ENCODE measurements at regions not wholly inside any gene's neighbourhood (a gene's known extent, or its start where the extent isn't known, plus 50 kb on each side); places are given as distances from the start of the nearest gene placed in this dataset.

DNA sequence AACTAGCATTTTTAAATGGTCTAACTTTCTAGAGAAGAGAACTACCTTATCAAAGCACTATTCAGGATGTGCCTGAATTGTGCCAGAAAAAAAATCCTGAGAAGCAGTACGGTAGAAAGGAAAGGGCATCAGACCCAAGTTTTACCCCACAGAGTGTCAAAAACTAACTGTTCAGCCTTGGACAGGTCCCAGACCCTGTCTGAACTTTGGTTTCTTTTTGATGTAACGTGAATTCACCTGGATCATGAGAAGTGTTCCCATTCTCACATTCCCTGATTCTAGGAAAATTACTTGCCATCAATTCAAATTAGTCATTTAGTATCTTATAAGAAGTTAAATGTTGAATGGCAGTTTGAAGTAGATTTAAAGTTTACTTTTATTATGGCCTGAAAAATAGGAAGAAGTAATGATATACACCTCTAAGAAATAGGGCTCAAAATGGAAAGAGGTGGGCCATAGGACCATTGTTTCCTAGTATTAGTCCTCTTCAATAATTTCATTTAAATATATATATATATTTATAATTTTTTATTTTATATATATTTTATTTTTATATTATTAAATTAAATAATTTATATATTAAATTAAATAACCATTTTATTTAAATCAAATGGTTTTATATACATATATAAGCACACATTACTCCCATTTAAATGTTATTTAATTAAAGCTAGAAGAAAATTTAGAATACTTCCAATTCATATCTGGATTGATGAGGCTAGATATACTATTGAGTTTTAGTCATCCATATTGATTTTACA lies 181.9 kb upstream of the PPARGC1A start:
- 100% methylated on average over 1 of the region's 2 CpGs; no CpG with 5 or more reads in 1 of the 2 experiments for WGBS, 2 experiments (ENCODE audit: insufficient coverage in 2 of 2)
- H3K27ac ChIP-seq (ENCODE audit: low read depth, low read length, severe bottlenecking) = no peak overlapping the region

DNA sequence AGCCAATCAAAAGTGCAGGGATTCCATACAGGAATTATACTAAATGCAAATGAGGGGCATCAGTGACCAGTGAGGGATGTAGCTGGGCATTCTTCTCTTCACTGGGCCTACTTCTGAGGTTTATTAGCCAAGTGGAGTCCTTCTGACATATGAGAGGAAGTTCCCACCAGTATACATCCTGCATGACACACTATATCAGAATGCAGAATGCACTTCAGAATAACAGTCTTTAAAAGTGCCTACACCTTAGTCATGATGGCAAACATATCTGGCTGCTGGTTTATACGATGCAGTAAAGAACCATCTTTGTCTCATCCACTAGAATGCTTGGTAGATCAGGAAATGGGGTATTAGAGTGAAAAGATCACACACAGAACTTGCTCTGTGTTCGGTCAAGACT lies 180.3 kb upstream of the PPARGC1A start:
- Histone ChIP-seq H3K4me3 (ENCODE audit: extremely low read depth, insufficient read depth, low read length, poor library complexity, severe bottlenecking) (no peak overlapping the region), H3K4me1 (ENCODE audit: control insufficient read depth, insufficient read depth, low read length, poor library complexity, severe bottlenecking) (peaks cover 23% of the 10 kb centered on the region), H3K9me3 (ENCODE audit: control insufficient read depth, low read length) (no peaks in the 10 kb centered on the region), H3K36me3 (ENCODE audit: control insufficient read depth, insufficient read depth, low read length) (no peaks in the 10 kb centered on the region), H3K27ac (ENCODE audit: low read depth, low read length, severe bottlenecking) (peak overlapping the region; percentile 84)
- 83% methylated on average over 1 of the region's 2 CpGs; no CpG with 5 or more reads in 1 of the 2 experiments for WGBS, 2 experiments (ENCODE audit: insufficient coverage in 2 of 2)

More for the DNA sequence above, 181.9 kb upstream of the PPARGC1A start:
- H3K4me3 ChIP-seq (ENCODE audit: extremely low read depth, insufficient read depth, low read length, poor library complexity, severe bottlenecking) = no peak overlapping the region
- H3K9me3 ChIP-seq (ENCODE audit: control insufficient read depth, low read length) = no peaks in the 10 kb centered on the region
- no peaks in the 10 kb centered on the region for H3K36me3 ChIP-seq (ENCODE audit: control insufficient read depth, insufficient read depth, low read length)
- H3K4me1 ChIP-seq (ENCODE audit: control insufficient read depth, insufficient read depth, low read length, poor library complexity, severe bottlenecking) = peaks cover 23% of the 10 kb centered on the region

DNA sequence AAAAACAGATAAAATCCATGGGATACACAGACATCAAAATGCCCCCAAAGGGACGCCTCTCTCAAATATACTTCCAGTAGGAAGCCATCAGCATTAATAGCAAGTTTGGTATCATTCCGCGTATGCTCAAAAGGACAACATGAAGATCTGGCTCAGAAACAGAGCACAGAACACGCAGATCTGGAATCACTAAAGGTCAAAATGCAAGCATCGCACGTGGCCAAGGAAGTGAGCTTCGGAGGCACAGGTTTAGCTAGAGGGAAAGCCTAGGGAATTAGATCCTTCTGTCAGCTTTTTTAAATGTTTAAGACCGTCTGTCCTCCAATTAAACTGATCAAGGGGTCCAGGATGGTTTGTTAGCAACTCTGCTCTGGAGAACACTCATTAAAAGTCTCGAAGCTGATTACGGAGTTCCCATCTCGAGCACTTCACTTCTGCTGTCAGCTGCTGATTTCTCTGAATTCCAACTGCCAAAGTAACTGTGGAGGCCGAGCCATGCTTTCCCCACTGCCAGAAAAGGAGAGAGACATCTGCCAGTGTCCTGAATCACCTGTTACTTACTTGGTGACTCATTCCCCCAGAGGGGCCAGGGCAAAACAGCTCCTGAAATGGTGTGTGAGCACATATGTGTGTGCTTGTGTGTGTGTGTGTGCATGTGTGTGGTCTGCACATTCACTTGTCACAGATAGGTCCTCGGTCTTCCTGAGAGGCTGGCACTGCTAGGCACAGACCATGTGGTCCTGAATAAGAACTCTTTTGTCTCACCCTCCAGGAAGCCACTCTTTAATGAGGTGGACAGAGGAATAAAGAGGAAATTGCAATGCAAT lies 177.7 kb upstream of the PPARGC1A start:
- peaks cover 23% of the 10 kb centered on the region for H3K4me1 ChIP-seq (ENCODE audit: control insufficient read depth, insufficient read depth, low read length, poor library complexity, severe bottlenecking)
- H3K36me3 ChIP-seq (ENCODE audit: control insufficient read depth, insufficient read depth, low read length) = no peaks in the 10 kb centered on the region
- no peak overlapping the region for H3K27ac ChIP-seq (ENCODE audit: low read depth, low read length, severe bottlenecking)
- 91 to 92% methylated on average over 12 to 13 of the region's 13 CpGs for WGBS, 2 experiments (ENCODE audit: insufficient coverage in 2 of 2)
- H3K9me3 ChIP-seq (ENCODE audit: control insufficient read depth, low read length) = no peaks in the 10 kb centered on the region
- H3K4me3 ChIP-seq (ENCODE audit: extremely low read depth, insufficient read depth, low read length, poor library complexity, severe bottlenecking) = no peak overlapping the region

DNA sequence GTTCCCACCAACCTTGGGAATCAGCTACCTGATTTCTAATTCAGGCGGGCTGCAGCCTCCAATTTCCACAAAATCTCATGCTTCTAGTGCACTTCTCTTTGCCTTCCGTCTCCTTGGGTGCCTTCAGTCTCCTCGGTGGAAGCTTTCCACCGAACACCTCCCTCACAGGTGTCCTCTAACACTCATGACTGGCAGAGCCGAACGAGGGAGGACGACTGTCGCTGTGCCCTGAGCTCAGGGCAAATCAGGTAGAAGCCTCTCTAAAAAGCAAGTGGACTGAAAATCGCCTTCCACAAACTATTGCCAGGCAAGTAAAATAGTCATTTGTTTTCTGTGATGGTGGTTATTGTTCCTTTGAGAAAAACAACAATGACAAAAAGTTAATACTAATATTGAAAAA lies 176.1 kb upstream of the PPARGC1A start:
- no peak overlapping the region for H3K27ac ChIP-seq (ENCODE audit: low read depth, low read length, severe bottlenecking)
- no peak overlapping the region for H3K4me3 ChIP-seq (ENCODE audit: extremely low read depth, insufficient read depth, low read length, poor library complexity, severe bottlenecking)
- 73 to 91% methylated on average over 4 to 7 of the region's 9 CpGs for WGBS, 2 experiments (ENCODE audit: insufficient coverage in 2 of 2)
- no peaks in the 10 kb centered on the region for H3K9me3 ChIP-seq (ENCODE audit: control insufficient read depth, low read length)
- no peaks in the 10 kb centered on the region for H3K36me3 ChIP-seq (ENCODE audit: control insufficient read depth, insufficient read depth, low read length)
- H3K4me1 ChIP-seq (ENCODE audit: control insufficient read depth, insufficient read depth, low read length, poor library complexity, severe bottlenecking) = peaks cover 20% of the 10 kb centered on the region

DNA sequence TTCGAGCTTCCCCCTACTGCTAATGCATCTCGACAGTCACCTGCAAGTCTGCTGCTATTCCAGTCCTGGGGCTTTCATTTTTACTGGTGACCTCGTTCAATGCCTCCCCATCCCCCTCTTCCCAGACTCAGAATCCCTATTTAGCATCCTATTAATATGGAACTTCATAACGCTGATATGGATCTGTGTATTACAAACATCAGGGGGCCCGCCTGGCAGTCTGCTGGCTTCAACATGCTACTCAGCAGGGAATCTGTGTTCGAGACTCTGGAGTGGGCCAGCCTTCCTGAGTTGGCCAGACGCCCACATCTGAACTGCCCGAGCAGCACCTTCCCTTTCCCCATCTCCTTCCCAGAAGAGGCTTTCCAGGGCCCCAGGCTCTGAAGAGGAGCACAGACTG lies 173.9 kb upstream of the PPARGC1A start:
- 92% methylated on average over 6 of the region's 8 CpGs for WGBS, 2 experiments (ENCODE audit: insufficient coverage in 2 of 2)
- H3K27ac ChIP-seq (ENCODE audit: low read depth, low read length, severe bottlenecking) = no peak overlapping the region
- no peak overlapping the region for H3K4me3 ChIP-seq (ENCODE audit: extremely low read depth, insufficient read depth, low read length, poor library complexity, severe bottlenecking)
- no peaks in the 10 kb centered on the region for H3K9me3 ChIP-seq (ENCODE audit: control insufficient read depth, low read length)
- H3K36me3 ChIP-seq (ENCODE audit: control insufficient read depth, insufficient read depth, low read length) = no peaks in the 10 kb centered on the region
- peaks cover 13% of the 10 kb centered on the region for H3K4me1 ChIP-seq (ENCODE audit: control insufficient read depth, insufficient read depth, low read length, poor library complexity, severe bottlenecking)

DNA sequence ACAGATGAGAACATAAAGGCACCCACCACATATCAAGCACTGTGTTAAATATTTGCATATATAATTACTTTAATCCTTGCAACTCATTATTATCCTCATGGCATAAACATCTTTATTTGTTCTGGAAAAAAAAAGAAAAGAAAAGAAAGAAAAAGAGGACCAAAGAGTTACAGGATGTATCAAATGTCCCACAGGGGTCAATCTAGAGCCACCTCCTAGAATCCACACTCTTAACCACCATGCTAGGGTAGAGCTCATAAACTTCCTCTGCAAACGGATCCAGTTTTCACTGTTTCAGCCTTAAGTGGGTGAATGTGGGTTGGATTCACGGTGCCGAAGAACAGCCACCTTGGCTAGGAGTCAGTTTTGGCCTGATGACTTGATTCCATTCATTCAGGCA lies 171.1 kb upstream of the PPARGC1A start:
- H3K9me3 ChIP-seq (ENCODE audit: control insufficient read depth, low read length) = no peaks in the 10 kb centered on the region
- H3K36me3 ChIP-seq (ENCODE audit: control insufficient read depth, insufficient read depth, low read length) = no peaks in the 10 kb centered on the region
- H3K27ac ChIP-seq (ENCODE audit: low read depth, low read length, severe bottlenecking) = no peak overlapping the region
- H3K4me1 ChIP-seq (ENCODE audit: control insufficient read depth, insufficient read depth, low read length, poor library complexity, severe bottlenecking) = no peaks in the 10 kb centered on the region
- WGBS, 2 experiments (ENCODE audit: insufficient coverage in 2 of 2) = 67 to 83% methylated on average over 2 of the region's 3 CpGs
- no peak overlapping the region for H3K4me3 ChIP-seq (ENCODE audit: extremely low read depth, insufficient read depth, low read length, poor library complexity, severe bottlenecking)

DNA sequence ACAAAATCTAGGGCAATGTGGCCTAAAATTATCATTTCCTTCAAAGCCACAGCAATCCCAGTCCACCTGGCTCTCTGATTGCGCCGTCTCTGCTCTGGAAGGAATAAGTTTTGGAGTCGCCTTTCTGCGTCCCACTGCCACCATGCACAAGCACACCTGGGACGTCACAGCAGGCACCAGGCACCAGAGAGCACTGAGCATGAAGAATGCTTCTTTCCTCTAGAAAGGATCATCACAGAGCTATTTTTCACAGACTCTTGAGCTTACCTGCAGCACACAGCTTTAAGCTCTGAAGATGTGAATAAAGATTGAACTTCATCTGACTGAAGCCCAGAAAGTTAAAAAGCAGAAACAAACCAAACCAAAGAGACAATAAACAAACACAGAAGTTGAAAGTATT lies 170.0 kb upstream of the PPARGC1A start:
- H3K4me1 ChIP-seq (ENCODE audit: control insufficient read depth, insufficient read depth, low read length, poor library complexity, severe bottlenecking) = no peaks in the 10 kb centered on the region
- no peak overlapping the region for H3K27ac ChIP-seq (ENCODE audit: low read depth, low read length, severe bottlenecking)
- H3K36me3 ChIP-seq (ENCODE audit: control insufficient read depth, insufficient read depth, low read length) = no peaks in the 10 kb centered on the region
- H3K9me3 ChIP-seq (ENCODE audit: control insufficient read depth, low read length) = no peaks in the 10 kb centered on the region
- no peak overlapping the region for H3K4me3 ChIP-seq (ENCODE audit: extremely low read depth, insufficient read depth, low read length, poor library complexity, severe bottlenecking)
- 91 to 97% methylated on average over 4 to 5 of the region's 5 CpGs for WGBS, 2 experiments (ENCODE audit: insufficient coverage in 2 of 2)

DNA sequence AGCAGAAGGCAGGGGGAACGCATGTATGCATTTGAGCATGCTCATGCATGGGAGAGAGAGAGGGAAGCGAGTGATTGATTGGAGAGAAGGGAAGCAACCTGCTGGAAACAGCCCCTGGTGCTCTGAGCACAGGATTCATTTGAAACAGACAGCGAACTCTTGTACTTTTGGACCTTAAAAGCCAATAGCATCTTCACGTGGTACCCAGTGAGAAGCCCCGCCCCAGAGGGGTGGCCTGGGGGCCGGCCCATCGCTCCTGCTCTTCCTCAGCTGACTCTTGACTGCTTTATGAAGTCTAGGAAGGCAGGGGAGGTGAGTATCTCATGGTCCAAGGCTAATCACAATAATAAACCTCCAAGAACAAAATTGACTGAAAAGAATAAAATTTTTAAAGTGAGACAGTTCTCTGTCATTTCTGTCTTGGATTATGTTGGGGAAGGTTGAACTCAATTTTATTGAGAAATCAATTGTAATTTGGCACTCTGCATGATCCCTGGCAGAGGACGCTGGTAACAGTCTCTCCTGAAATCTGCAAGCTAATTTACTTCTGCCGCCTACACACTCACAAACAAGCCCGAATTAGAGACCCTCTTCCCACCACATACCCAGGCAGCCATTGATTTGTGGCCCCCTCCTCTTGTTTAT lies 168.2 kb upstream of the PPARGC1A start:
- no peak overlapping the region for H3K27ac ChIP-seq (ENCODE audit: low read depth, low read length, severe bottlenecking)
- no peaks in the 10 kb centered on the region for H3K36me3 ChIP-seq (ENCODE audit: control insufficient read depth, insufficient read depth, low read length)
- H3K4me1 ChIP-seq (ENCODE audit: control insufficient read depth, insufficient read depth, low read length, poor library complexity, severe bottlenecking) = peaks cover 5% of the 10 kb centered on the region
- no peak overlapping the region for H3K4me3 ChIP-seq (ENCODE audit: extremely low read depth, insufficient read depth, low read length, poor library complexity, severe bottlenecking)
- 83 to 87% methylated on average over 4 to 6 of the region's 10 CpGs for WGBS, 2 experiments (ENCODE audit: insufficient coverage in 2 of 2)
- no peaks in the 10 kb centered on the region for H3K9me3 ChIP-seq (ENCODE audit: control insufficient read depth, low read length)

DNA sequence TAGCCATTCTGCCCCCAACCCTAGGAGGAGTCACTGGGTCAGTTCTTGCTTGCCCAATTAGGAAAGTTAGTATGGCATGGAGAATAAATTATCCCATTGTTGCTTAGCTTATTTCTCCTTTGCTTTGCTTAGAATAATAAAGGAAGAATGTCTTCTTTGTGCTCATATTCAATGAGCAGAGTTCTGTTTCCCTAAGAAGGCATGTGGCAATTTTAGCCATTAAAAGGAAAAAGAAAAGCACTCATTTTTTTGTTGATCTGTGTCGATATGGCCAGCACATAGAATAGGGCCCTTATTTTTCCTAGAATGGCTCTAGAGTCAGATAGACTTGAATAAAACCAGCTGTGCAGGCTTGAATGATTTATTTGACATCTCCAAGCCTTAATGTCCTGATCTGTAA lies 166.4 kb upstream of the PPARGC1A start:
- Histone ChIP-seq H3K4me3 (ENCODE audit: extremely low read depth, insufficient read depth, low read length, poor library complexity, severe bottlenecking) (no peak overlapping the region), H3K4me1 (ENCODE audit: control insufficient read depth, insufficient read depth, low read length, poor library complexity, severe bottlenecking) (peaks cover 5% of the 10 kb centered on the region), H3K36me3 (ENCODE audit: control insufficient read depth, insufficient read depth, low read length) (no peaks in the 10 kb centered on the region), H3K9me3 (ENCODE audit: control insufficient read depth, low read length) (no peaks in the 10 kb centered on the region), H3K27ac (ENCODE audit: low read depth, low read length, severe bottlenecking) (no peak overlapping the region)
- 91 to 100% methylated on average over 1 of the region's 1 CpG for WGBS, 2 experiments (ENCODE audit: insufficient coverage in 2 of 2)

DNA sequence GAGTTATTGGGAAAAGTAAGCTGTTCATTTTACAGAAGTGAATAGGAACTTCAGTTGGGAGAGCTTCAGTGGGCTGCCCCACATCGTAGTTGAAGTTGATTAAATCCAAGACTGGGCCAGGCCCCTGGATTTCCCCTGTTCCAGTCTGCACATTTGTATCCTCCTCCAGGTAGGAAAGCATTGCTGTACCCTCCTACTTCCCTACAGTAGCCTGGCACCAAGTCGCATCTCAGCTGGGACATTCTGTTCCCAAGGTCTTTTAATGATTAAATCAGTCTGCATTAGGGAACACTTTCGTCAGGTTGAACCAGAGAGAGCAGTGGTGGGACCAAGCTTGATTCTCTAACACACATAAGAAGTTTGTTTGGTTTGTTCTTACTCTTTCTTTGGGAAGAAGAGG lies 165.8 kb upstream of the PPARGC1A start:
- 100% methylated on average over 3 of the region's 3 CpGs; no CpG with 5 or more reads in 1 of the 2 experiments for WGBS, 2 experiments (ENCODE audit: insufficient coverage in 2 of 2)
- H3K36me3 ChIP-seq (ENCODE audit: control insufficient read depth, insufficient read depth, low read length) = no peaks in the 10 kb centered on the region
- H3K27ac ChIP-seq (ENCODE audit: low read depth, low read length, severe bottlenecking) = no peak overlapping the region
- no peak overlapping the region for H3K4me3 ChIP-seq (ENCODE audit: extremely low read depth, insufficient read depth, low read length, poor library complexity, severe bottlenecking)
- H3K4me1 ChIP-seq (ENCODE audit: control insufficient read depth, insufficient read depth, low read length, poor library complexity, severe bottlenecking) = peaks cover 5% of the 10 kb centered on the region
- H3K9me3 ChIP-seq (ENCODE audit: control insufficient read depth, low read length) = no peaks in the 10 kb centered on the region

All from mesodermal cell (in vitro differentiated cells).